Choroid plexus epithelial cell (primary cell): ENCODE measurements at regions not wholly inside any gene's neighbourhood (a gene's known extent, or its start where the extent isn't known, plus 50 kb on each side); places are given as distances from the start of the nearest gene placed in this dataset.

Experiments used
- DNase-seq: peaks from one replicate; pipeline ENCODE4 v3.0.0-alpha.2; 2010; ENCODE audit warnings: low read depth
- H3K4me3 ChIP-seq: 2 replicates; pipeline ENCODE4 v1.5.1; 2011; ENCODE audit warnings: low read depth, mild to moderate bottlenecking, control low read depth, low read length, moderate library complexity
- TF ChIP-seq, protein P1 (sequence below): conservative IDR thresholded peaks from 2 replicates; pipeline ENCODE4 v1.5.1; 2011; ENCODE audit warnings: low read depth, mild to moderate bottlenecking, control low read depth, inconsistent platforms, low read length, moderate library complexity

DNA sequence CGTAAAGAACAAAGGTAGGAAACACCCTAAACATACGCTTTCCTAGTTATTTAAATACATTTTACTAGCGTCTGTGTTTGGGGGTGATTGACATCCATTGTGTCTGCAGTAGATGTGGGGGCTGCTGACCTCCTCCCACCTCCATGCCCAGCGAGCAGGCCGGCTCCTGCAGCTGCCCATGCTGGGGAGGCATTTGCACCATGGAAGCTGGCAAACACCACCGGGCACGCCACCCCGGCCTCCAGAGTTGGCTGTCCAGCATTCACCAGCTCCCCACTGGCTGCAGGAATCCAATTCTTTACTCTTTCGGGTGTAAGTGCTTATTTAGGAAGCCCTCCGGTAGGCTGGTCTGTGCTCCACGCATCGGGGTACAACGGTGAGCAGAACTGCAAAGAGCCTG, 115.4 kb upstream of the USP29 start:
- no peak overlapping the region for H3K4me3 ChIP-seq
- no peak for DNase-seq
- TF ChIP-seq, protein P1, sequence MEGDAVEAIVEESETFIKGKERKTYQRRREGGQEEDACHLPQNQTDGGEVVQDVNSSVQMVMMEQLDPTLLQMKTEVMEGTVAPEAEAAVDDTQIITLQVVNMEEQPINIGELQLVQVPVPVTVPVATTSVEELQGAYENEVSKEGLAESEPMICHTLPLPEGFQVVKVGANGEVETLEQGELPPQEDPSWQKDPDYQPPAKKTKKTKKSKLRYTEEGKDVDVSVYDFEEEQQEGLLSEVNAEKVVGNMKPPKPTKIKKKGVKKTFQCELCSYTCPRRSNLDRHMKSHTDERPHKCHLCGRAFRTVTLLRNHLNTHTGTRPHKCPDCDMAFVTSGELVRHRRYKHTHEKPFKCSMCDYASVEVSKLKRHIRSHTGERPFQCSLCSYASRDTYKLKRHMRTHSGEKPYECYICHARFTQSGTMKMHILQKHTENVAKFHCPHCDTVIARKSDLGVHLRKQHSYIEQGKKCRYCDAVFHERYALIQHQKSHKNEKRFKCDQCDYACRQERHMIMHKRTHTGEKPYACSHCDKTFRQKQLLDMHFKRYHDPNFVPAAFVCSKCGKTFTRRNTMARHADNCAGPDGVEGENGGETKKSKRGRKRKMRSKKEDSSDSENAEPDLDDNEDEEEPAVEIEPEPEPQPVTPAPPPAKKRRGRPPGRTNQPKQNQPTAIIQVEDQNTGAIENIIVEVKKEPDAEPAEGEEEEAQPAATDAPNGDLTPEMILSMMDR: no peak

DNA sequence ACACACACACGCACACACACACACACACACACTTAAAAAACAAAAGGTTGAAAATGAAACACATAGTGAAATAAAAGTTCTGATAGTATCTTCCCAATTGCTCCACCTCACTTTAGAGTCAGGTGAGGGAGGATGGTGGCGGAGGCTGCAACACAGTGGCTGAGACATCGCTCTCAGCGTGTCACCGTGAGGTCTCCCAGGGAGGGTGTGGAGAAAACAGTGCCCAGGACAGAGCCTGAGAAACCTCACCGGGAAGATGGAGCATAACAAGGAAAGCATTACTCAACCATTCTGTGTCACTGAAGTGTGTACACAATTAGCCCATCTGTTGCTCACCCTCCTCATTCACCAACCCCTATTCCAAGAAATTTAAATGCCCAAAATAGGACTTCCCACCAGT, 111.4 kb upstream of the USP29 start:
- TF ChIP-seq, protein P1: no peak
- no peak overlapping the region for H3K4me3 ChIP-seq
- DNase-seq: no peak

DNA sequence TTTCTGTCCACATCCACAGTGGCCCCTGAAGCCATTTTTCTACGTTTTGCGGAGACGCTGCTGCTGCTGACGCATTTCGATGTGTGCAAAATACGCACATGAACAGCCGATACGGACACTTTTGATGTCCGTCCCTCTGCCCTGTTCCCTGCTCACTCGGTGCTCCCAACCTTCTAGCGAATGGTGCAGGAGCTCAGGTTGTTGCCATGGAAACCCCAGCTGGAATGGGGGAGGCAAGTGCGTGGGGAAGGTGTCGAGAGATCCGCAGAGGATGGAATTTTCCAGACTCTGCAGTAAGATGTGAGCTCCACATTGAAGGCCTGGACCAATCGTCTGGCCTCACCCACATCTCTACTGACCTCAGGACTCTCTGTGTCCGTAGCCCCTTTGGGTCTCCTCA, 109.2 kb upstream of the USP29 start:
- H3K4me3 ChIP-seq: no peak overlapping the region
- DNase-seq: no peak
- TF ChIP-seq, protein P1: no peak

DNA sequence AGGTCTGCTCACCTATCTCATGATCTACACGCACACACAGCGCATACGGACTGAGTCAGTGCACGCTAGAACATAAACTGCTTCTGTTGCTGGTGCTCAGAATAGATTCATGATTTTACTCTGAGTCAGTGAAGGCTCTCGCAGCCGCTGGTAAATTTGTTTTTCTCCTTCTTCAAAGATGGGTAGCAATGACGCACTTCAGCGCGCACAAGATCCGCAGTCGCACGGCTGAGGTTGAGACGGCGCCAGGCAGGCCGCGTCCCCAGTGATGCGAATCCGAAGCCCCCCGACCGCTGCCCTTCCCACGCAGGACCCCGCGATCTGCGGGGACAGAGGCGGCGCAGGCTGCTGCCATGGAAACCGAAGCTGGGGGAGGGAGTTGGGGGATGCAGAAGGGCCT, 103.7 kb upstream of the USP29 start:
- TF ChIP-seq, protein P1: no peak
- DNase-seq: no peak

DNA sequence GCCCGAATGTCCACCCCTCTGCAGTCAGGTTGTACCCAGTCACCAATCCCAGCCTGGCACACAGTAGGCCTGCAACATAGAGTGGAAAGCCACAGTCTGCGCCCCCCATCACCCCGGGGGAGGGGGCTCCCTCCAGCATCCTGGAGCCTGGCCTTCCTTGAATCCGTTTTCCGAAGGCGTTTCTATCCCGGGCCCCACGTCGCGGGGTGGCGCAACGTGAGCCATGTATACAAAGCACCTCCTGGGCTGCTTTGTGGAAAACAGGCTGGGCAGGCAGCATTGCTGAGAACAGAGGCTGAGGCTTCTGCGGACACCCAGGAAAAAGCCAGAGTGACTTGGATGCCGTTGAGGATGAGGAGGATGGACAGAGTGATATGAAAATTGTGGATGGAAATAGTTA, 103.3 kb upstream of the USP29 start:
- H3K4me3 ChIP-seq: no peak overlapping the region
- DNase-seq: no peak
- TF ChIP-seq, protein P1: no peak

More for the DNA sequence above, 103.7 kb upstream of the USP29 start:
- no peak overlapping the region for H3K4me3 ChIP-seq

DNA sequence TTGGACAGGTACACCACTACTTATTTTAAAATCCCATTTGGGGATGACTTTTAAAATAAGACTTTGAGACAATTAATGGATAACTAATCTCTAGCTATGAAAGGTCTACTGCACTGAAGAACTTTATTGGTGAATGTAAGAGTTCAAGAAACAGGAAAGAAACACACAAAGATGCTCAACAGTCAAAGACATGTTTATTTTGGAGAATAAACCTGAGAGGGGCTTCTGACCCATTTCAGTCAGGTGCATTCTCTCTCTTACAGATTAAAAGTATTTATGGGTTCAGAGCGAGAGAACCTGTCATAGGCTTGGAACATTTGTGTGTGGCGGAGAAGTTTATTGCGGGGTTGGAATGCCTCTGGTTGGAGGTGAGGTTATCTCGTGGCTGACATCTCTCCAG, 94.3 kb upstream of the USP29 start:
- H3K4me3 ChIP-seq: no peak overlapping the region
- no peak for DNase-seq
- TF ChIP-seq, protein P1: no peak

DNA sequence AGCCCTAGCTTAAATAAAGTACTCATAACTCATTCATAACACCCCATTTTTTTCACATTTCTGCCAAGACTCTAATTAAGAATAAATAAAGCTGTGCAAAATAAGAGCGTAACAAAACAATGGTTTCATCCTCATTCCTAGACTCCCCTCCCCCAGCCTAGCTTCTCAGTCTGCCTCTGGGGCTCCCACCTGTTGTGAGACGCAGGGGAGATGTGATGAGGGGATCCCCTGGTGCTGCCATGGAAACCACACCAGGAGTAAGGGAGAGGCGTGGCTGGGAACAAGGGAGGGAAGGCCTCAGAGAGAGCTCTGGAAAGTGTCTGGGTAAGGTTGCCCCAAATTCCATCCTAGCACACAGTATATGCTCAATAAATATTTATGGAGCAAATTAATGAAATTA, 93.3 kb upstream of the USP29 start:
- H3K4me3 ChIP-seq: no peak overlapping the region
- DNase-seq: no peak
- TF ChIP-seq, protein P1: no peak
